GF-D8 (cell line): ENCODE measurements at regions not wholly inside any gene's neighbourhood (a gene's known extent, or its start where the extent isn't known, plus 50 kb on each side); places are given as distances from the start of the nearest gene placed in this dataset.

ENCODE experiments used
- DNase-seq: peaks from one replicate; lab custom pipeline; 2025; lab: John Stamatoyannopoulos, UW

DNA sequence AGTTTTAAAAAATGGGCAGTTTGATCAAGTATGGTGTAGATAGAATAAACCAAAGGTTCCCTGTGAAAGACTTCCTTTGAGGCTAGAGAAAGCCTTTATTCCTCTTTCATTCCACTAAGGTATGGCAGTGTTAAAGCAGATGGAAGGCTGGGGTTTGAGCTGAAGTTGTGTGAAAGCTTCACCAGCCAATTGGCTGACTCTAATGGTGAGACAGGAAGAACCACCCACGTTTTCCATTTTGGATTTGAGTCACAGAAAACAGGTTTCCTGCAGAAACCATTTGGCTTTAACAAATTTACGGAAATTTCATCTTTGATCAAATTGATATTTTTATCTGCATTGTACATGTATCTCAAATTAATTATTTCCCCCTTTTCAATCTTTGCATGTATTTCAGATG lies 455.0 kb downstream of the PCNX1 start:
- DNase-seq: no peak

DNA sequence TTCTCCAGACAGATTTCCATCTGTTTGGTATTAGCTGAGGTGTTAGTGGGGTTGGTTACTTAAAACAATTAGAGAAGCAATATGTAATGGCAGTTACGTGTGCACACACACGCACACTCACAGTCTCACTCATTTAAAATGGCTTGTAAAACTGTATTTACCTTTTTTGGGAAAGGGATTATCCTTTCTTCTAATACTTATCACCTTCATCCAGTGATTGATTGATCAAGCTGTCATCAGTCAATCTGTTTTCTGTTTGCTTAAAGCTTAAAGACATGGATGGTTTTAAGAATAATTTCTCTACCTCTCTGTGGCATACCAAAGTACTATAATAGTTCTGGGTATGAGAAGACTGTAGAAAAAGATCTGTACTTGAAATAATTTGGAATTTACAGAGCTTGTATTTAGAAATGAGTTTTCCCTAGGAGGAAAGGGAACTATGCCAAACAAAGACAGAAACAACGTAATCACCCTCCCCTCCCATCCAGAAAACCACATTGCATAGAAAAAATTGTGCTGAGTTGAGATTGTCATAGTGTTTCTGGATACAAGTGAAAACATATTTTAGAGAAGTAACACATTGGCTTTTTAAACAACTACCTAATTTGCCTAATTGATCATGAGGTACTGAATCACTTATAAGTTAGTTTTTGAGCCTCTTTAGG lies 455.8 kb downstream of the PCNX1 start:
- no peak for DNase-seq

DNA sequence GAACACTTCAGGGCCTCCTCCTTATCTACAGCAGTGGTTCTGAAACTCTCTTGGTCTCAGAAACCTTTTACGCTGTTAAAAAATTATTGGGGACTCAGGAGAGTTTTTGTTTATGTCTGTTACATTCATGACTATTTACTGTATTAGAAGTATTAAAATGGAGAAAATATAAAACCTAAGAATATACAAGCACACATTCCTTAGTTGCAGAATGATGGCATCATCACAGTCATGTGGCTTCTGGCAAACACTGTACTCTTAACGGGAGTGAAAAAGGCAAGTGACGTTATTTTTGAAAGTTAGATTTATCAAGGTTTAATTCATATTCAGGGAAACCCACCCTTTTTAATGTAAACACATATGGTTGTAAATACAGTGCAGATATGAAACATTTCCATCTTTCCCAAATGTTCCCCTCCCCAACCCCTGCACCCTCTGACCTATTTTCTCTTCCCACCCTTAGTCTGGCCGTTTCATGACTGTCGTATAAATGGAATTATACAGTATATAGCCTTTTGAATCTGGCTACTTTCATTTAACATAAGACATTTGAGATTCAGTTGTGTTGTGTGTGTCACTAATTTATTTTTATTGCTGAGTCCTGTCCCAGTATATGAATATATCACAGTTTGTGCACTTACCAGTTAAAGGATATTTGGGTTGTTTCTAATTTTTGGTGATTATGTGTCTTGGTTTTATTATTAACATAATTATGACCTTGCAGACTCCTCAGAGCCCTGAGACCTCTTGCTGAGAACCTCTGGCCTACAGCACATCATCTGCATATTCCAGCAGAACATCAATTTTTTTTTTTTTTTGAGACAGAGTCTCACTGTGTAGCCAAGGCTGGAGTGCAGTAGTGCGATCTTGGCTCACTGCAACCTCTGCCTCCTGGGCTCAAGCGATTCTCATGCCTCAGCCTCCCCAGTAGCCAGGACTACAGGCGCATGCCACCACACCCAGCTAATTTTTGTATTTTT lies 457.0 kb downstream of the PCNX1 start:
- DNase-seq: no peak

DNA sequence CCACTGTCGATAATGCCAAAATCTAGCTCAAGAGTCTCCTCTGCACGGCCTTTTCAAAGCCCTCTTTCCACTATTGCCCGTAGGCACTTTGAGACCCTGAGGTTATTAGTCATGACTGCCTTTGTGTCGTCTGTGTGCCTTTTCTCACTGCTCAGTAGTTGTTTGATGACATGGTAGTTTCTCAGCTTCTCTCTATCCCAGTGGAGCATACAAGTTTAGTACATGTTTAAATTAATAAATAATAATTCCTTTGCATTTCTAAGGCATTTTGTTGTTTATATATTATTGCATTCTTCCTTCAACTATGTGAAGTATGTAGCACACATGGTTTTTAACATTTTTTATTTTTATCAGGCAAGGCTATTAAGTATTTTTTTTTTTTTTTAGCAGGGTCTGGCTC lies 458.1 kb downstream of the PCNX1 start:
- DNase-seq: no peak

DNA sequence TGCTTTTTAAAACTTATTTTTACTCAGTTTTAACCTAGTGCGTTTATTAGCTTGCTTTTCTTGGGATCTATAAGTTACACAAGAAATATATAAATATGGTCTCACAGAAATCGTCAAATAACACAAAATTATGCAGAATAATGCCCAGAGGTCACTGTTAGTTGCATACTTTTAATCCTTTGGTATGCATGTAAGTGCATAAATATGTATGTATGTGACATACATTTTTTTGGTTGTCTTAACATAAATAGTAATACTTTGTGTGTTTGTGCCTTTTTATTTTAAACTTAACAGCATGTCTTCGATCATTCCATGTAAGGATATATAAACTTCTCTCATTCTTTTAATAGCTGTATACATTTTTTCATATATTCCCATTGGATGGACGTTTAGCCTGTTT lies 459.6 kb downstream of the PCNX1 start:
- no peak for DNase-seq

DNA sequence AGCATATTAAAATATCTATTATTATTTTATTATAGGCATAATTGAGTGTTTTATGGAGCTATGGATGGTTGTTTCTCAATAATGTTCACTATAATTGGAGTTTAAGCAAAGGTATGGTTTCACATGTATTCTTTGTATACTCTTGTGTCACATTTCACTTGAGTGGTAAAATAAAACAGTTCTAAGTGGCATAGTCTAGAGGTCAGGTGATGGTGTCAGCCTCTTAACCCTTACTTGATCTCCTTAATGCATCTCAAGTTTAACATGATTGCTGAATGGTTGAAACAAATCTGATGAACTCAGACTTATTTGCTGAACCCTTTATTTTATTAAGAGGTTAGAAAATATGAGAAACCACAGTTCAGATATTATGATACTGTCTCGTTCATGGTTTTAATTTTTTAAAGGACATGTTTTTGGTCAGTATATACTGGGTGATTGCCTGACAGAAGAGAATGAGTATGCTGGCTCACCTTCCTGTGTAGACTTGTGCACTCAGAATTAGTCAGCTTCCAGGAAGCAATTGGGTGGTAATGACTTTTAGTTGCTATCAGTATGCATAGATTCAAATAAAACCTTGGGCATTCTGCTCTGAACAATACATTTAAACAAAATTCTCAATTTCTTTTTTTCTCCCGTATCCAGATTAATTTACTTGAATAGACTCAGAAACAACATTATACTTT lies 464.6 kb downstream of the PCNX1 start:
- no peak for DNase-seq

DNA sequence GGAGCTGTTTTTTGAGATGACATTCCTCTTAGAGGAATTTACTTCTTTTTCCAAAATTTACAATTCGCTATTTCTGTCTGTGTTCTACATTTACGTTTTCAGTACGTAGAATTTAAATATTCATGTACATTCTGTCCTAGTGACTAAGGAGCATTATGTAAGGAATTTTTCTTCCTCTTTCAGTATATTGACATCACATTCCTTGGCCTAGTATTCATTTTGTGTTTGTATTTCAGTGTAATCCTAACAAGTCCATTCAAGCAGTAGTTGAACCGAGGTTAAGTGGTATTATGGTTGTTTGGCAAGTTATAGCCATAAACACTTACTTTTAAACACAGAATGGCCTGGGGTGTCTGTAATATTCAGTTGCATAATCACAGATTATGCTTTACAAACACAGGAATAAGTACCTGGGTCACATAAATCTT lies 465.2 kb downstream of the PCNX1 start:
- DNase-seq: no peak

DNA sequence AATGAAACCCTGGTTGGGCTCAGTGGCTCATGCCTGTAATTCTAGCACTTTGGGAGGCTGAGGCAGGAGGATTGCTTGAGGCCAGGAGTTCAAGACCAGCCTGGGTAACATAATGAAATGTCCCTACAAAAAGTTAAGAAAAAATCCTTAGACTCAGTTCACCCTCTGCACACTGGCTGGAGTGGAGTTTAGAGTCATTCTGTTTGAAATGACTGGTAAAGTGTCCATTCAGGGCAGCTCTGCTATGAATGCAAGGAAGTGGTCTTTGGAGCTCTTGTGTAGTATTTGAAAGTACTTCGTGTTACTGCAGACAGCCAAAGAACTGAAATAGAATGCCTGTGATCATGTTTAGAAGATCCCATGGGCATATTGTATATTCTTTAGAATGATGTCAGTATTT lies 466.5 kb downstream of the PCNX1 start:
- no peak for DNase-seq

DNA sequence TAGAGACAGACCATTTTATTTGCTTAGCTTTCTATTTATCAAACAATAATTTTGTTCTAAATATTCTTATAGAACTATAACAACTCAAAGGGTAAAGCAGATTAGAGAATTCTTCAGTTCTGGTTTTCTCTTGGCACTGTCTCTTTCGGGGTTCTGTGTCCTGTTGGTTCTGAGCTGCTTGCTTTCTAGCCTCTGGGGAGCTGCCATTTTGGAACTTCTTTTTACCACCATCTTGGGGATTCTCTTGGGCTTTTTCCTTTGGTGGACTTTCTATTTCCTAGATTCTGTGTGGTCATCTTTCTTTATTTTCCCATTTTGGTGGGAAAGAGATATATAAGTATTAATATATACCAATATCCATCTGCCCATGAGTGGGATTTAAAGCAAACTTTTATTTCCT lies 467.7 kb downstream of the PCNX1 start:
- no peak for DNase-seq

DNA sequence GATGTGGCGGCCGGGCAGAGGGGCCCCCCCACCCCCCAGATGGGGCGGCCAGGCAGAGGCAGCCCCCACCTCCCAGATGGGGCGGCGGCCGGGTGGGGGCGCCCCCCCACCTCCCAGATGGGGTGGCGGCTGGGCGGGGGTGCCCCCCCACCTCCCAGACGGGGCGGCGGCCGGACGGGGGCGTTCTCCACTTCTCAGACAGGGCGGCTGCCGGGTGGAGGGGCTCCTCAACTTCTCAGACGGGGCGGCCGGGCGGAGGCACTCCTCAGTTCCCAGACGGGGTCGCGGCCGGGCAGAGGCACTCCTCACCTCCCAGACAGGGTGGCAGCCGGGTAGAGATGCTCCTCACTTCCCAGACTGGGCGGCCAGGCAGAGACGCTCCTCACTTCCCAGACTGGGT lies 469.8 kb downstream of the PCNX1 start:
- DNase-seq: no peak

DNA sequence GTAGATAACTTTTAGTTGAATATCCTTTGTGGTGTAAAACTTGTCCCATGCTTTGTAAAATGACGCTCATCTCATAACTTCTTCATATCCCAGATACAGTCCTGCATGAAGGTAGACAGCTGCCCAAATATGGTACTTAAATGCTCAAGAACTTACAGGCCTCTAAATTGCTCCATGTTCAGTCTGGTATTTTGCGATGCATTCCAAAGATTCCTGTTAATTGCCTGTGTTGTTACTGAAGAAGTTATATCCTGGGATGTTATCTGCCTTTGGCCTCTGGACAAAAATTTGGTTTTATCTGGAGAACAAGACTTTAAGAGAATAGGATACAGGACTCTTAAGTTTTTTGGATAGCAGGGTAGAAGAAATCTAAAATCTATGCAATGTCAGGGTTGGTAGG lies 473.0 kb downstream of the PCNX1 start:
- DNase-seq: no peak

DNA sequence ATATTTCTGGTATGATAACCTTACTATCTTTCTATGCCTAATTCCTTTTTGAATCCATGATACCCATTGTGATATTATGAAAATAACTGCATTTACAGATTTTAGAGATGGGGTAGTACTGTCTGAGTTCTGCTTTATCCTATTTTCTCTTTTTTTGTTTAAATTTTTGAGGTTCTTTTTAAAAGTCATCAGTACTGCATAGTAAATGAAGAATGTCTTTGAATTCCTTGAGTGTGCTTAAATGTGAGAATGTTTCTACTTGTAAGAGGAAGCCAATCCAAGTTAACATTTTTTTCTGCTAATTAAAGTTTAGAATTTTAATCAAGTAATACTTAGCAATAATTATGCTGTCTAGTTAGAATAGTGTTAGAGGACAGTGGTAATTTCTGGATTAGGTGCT lies 474.6 kb downstream of the PCNX1 start:
- no peak for DNase-seq

DNA sequence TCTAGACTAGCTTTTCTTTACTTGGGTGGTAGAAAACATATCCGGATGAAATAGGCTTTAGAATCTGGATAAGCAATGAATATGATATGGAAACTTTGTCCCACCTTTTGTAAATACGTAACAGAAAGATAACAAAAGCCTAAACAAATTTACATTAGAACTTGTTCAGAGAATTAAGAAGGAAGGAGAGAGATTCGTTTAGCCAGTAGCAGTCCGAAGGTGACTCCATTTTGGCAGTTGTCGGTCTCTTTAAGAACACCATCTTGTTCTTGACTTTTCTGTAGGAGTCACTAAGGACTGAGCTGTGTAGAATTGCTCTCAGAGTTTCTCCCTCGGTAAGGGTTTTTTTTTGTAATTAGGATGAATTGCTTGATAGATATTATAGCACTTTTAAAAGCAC lies 475.1 kb downstream of the PCNX1 start:
- no peak for DNase-seq

DNA sequence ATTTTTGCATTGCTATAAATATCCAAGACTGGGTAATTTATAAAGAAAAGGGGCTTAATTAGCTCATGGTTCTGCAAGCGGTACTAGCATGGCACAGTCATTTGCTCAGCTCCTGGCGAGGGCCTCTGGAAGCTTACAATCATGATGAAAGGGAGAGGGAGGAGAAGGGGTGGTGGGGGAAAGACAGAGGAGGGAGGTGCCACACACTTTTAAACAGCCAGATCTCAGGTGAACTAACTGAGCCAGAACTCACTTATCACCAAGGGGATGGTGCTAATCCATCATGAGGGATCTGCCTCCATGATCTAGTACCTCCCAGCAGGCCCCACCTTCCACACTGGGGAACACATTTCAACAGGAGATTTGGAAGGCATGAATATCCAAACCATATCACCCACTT lies 476.3 kb downstream of the PCNX1 start:
- no peak for DNase-seq

DNA sequence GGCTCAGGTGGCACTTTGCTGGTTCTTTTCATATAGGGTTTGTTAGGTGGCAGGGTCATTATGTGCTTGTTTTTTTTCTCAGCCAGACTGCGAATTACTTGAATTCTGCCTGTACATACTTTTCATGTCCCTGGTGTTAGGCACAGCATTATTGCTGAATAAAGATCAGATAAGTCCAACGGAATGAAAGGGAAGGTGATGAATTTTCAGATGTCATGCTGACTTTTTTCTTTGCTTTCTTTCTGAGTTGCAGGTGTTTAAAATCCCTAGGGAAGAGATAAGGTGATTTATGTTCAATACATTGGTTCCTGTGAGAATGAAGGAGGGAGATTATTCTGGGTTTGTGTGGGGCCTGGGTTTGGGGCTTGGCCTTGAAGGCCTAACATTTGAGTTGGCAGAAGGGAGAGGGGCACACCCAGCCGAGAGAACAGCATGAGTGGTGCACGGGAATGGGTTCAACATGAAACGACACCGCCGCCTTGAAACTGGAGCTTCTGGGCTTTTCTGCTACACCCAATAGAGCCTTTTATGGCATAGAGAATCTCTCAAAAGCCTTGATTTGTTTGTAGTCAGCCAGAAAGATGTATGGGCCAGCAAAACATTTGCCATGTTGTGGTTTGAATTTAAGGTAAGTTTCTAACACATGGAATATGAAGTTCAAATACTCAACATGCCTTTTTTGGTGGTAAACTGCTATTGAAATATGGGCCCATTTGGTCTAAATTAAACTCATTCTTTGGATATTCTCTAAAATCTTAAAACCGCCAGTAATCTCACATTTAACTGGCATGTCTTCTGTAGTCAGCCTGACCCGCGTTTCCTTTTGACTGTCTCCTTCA lies 477.0 kb downstream of the PCNX1 start:
- no peak for DNase-seq

DNA sequence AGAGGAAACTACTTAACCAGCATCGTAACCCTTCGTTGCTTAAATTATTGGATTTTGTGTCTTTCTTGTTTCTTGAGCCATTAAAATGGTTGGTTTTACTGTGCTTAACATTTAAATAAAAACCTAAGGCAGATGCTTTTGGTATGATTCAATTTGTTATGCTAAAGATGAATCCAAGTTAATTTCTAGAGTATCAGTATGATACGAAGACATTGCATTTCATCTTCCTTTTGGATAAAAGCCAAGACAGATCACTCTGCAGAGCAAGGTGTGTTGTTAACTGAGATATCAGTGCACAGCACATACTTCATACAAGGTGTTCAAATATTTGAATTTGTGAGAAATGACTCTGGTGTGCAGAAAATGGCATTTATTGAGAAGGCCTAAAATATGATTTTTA lies 480.5 kb downstream of the PCNX1 start:
- no peak for DNase-seq

DNA sequence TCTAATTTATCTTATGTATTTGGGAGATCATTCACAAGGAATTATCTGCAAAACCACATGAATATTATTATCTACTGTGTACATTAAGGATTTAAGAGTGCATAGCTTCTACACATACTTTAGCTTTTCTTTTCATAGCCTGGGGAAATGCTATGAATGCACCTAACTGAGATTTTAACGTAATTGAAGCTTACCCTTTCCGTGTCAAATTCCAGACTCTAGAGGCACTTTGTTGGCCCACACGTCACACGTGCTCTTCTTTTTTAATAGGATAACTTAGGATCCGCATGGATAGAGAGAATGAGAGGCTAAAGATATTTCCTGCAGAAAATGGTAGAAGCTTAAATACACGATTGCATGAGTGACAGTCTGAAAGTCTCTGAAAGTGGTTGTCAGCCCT lies 481.1 kb downstream of the PCNX1 start:
- no peak for DNase-seq

DNA sequence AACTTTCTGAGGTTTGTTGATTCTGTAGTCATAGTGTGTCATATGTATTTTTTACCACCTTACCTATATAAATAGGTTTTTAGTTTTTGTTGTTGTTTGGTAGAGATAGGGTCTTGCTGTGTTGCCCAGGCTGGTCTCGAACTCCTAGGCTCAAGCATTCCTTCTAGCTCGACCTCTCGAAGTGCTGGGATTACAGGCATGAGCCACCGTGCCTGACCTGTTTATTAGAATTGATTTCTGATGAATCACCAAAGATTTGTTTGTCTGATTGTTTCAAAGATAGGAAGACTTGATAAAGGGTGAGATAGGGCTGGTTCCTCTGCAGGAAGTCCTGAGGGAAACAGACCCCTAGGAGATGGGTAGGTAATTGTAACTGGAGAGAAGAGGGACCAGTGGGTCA lies 481.6 kb downstream of the PCNX1 start:
- DNase-seq: no peak

DNA sequence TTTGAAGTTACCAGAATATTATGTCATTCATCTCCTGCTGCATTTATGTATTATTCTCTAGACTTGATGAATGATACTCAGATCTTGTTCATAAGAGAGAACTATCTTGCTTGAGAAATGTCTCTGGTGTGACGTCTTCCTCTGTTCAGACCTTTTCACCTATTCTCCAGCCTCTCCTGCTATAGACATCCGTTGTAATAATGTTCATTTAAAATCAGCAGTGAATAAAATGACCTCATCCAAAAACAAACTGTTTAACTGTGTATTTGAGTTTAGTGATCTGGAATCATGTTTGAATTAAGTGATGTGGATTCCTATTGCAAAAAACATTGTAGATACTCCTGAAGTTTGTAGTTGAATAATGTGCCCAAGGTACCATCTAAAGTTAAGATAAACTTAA lies 487.1 kb downstream of the PCNX1 start:
- DNase-seq: no peak

DNA sequence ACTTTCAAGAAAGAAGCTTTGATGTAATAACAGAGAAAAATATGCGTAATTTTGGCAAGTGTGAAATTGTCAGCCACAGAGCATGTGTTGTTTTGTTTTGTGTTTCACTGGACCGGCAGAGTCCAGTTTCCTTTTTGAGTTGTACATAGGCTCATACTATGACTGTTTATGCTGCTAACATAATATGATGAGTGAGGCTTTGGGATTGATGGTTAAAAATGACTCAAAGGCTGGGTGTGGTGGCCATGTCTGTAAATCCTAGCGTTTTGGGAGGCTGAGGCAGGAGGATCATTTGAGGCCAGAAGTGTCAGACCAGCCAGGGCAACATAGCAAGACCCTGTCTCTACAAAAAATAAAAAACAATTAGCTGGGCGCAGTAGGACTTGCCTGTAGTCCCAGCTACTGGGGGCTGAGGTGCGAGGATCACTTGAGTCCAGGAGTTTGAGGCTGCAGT lies 487.9 kb downstream of the PCNX1 start:
- no peak for DNase-seq

DNA sequence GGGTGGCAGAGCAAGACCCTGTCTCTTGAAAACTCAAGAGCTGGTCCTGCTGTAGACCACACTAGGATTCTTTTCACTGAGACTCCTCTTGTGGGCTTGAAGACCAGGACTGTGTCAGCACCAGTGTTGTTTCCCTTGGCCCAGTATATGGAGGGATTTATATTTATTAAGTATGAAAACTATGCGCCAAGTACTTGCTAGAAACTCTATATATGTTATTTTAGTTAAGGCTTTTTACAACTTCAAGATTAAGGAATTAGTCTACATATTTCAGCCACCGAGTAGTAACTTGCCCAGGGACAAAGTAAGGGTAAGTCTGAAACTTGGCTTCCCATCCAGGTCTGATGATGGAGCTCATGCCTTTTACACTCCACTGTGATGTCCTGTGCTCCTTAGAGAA lies 488.4 kb downstream of the PCNX1 start:
- DNase-seq: no peak
